Hematopoietic multipotent progenitor cell treated with erythropoietin and hydrocortisone succinate and interleukin-3 and kit ligand, for 6 days (in vitro differentiated cells): ENCODE measurements at regions not wholly inside any gene's neighbourhood (a gene's known extent, or its start where the extent isn't known, plus 50 kb on each side); places are given as distances from the start of the nearest gene placed in this dataset.

Experiments used
- DNase-seq: peaks from one replicate; pipeline ENCODE4 v3.0.0-alpha.2; 2015

DNA sequence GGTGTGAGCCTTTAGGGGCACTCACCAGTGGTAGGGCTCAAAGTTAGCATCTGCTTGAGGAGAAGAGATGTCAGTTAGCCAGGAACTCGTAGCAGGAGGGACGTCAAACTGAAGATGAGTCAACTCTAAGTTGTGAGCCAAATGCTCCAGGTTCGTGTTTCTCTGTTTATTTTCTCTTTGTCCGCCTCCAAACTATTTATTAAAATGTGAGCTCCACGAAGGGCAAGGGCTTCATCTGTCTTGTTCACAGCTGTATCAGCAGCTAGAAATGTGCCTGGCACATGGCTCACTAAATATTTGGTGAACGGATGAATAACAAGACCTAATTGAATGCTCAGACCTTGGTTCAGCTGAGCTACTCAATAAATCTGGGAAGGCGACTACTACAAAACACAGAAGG is 248.9 kb downstream of the BCOR start:
- DNase-seq = no peak

DNA sequence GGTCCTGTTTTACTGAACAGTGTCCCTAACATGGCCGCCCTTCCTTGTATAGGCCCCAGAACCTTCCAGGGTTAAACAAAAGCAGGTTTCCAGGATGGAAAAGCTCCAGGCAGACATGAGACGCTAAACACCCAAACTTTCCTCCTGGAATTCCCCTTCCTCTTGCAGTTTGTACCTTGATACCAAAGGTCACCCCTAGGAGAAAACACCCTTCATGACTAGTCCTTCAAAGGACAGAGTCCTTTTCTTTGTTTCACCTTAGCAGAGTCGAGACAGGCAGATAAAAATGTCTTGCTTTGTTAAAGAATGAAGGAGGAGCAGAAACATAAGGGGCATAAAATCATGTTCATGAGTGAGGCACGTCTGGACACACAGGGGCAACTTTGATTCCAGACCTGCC is 247.5 kb downstream of the BCOR start:
- no peak for DNase-seq

DNA sequence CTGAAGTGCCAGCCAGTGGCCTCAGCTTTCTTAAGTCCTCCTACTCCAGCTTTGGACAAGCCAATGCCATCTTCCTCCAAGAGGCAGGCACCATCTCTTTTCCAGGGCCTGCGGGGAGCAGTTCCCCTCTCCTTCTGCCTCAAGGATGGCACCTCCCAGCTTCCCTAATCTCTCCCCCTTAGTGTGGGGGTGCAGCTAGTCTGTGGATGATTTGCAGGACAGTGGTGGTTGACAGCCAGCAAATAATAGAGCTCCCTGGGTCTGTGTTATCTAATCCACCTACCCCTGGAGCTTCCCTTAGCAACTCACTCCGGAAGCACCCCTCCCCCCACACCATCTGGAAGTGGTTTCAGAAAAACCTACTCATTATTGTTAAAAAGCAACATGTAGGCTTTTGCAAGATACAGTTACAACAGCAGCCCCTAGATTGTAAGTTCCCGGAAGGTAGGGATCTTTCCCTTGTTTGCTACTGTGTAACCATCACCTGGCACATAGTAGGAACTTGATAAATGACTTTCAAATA is 247.1 kb downstream of the BCOR start:
- DNase-seq = peak; percentile 76

DNA sequence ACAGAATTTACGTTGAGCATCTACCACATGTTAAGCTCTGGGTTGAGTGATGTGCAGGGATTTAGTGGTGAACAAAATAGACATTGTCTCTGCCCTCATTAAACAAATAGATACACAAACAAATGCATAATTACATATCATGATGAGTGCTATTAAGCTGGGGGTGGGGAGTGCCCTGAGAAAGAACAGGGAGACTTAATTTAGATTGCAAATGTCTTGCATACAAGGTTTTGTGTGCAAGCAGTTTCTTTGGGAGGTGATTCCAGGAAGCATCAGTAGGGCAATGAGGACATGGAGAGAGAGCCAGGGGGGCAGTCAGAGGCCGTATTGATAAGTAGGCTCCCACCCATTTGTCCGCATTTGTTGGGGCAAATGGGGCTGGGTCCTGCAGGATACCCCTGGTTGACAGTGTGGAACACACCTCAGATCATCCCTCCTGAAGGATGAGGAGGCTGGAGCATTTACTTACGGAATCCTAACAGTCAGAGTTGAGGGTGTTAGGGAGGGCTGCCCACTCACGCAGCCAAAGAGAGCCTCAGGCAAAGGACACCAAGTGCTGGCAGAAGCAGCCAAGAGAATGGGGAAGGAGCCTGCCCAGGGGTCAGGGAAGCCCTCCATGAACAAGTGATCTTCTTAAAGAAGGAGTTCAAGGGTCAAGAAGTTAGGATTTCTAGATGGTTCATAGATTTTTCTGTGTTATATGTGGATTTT is 245.9 kb downstream of the BCOR start:
- DNase-seq = no peak

DNA sequence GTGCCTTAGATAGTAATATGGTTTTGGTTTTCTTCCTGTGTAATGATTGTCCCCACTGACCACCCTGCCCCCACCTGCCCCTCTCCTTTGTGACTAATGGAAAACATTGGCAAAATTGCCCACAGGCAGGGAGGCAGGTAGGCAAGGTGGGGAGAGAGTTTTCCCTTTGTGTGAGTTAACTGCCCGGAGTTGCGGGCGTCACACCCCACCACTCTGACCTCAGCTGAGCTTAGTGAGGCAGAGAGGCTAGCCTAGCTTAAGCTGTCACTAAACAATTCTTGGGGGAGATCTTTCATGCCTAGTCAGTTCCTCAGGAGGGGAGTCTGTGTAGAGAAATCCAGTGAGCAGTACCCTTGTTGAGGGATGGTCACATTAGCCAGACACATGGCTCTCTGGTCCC is 245.3 kb downstream of the BCOR start:
- DNase-seq = no peak

DNA sequence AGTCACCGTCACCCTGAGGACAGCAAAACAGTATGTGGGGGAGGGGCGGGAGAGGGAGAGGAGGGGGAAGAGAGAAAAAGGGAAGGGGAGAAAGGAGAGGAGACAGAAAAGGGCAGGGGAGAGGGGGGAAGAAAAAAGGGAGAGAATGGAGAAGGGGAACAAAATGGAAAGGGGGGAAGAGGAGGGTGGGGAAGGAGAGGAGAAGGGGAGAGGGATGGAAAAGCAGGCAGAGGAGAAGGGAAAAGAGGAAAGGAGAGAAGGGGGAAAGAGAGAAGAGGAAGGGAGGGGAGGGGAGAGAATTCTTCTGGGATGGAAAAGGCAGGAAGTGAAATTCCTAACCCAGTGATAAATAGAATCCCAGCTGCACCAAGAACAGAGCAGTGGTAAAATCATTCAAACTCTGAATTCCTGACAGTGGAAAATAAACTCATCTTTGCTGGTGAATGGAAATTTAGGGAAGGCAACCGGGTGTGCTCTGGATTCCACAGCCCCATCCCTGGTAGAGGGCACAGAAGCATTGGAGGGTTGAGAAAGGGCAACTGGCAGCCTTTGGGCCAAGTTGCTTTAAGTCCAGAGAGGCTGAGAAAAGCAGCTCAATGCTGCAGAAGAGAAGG is 244.2 kb downstream of the BCOR start:
- DNase-seq = no peak

DNA sequence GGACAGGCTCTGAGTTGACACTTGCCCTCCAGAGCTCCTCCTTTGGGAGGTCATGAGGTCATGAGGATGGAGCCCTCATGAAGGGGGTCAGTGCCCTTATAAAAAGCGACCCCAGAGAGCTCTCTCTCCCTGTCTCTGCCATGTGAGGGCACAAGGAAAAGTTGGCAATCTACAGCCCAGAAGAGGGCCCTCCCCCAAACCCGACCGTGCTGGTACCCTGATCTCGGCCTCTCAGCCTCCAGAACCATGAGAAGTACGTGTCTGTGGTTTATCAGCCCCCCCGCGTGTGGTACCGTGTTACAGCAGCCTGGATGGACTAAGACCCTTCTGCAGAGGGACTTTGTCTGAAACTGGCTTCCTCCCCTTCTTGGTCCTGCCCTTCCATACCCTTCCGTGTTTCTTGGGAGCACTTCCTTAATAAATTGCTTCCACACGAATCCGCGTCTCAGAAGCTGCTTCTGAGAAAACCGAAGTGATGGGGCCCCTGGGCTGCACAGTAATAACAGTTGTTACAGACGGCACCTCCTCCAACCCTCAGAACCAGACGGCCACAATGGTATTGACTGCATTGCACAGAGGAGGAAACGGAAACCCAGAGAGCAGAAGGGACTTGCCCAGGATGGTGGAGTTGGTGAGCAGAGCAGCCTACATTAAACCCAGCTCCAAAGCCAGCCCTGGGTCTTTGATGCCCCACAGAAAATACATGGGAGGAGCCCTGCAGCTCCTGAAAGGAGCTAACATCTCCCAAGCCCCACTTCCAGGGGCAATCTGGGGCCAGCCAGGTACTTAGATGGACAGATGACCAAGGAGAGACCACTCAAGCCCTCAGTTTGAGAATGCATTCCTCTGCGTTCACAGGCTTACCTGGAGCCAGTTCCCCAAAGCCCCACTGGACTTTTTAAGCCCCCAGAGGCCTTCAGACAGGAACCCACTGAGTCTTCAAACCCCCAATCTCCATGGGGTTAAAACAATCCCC is 242.7 kb downstream of the BCOR start:
- peak; percentile 50 for DNase-seq

DNA sequence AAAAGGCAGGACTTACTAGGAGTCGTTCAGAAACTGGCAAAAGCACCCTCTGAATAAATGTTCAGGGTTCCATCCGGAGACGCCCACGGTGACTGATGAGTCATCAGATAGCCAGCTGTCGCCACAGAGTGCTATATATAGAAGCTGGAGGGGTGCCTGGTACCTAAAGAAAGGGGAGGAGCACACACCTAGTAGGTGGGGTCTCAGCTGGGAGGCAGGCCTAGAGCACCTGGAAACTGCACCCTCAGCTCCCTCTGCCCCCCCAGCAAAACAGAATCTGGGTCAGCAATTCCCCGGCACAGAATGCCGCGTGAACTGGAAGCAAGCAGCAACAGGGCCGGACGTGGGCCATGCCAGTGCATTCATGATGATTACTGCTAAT is 242.0 kb downstream of the BCOR start:
- DNase-seq = peak; percentile 77

DNA sequence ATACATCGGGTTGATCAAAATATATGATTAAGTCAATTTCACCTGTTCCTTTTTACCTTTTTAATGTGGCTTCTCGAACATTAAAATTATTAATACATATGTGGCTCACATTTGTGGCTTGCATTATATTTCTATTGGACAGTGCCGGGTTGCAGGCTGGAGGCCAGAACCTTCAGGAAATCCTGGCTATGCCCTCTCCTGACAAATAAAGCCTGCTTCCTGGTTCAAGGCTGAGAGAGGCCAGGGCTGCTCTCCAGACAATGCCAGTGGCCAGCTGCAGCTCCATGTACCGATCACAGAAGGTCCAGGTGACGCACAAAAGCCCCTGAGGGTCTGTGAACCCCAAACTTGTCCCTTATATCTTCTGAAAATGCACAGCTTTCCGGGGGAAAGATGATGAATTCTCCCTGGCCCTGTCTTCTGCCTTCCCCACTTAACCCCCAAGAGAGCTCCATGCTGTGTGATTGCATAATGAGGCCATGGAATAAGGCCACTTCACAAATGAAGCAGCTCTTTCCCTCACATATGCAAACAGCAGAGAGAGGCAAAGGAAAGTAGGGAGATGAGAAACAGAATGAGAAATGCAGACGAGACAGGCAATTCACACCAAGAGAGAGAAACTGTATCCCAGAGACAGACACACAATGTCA is 241.2 kb downstream of the BCOR start:
- DNase-seq = no peak

DNA sequence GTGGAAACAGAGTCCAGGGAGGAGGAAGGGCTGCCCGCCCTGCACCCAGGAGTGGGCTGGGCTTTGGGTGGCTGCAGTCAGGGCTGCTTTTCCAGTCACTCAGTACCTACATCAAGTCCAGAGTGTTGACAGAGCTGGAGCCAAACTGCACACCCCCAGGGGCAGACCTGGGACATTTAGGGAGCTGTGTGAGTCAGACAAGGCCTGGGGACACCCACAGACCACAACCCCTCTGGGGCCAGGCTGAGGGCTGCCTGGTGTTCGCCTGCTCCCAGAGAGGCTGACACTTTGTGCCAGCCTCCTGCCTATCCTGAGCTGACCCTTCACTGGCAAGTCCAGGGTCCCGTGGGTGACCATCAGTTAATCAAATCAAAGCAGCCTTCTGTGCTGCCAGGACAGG is 240.0 kb downstream of the BCOR start:
- DNase-seq = no peak

DNA sequence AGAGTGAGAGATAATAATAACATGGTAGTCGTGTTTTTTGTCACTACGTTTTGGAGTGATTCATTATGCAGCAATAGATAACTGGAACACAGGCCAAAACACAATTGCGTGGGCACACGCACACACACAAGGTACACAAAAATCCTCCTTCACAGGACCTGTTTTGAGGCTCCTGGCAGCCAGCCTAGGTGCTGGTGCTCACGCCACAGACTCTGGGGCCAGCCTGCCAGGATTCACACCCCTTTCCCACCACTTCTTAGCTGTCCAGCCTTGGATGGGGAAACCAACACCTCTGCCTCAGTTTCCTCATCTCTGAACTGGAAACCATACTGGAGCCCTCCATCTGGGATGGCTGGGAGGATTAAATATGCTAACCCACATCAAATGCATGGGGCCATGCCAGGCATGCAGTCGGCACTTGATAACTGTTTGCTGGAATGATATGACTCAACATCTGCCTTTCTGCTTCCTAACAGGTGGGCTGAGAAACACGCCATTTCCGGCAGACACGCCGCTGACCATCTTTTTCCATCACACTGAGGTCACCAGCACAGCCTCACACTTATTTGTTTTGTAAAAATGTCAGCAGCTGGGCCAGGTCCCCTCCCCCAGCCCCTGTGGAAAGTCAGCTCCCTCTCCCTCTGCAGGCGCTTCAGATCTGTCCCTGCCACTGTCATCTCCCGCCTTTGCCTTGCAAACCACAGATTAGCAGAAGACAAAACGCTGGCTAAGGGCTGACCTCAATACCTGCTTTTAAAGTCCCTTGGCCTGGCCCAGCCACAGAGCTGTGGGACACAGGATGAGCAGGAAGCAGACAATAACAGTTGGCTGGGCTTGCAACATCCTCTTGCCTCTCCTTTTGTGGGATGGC is 237.5 kb downstream of the BCOR start:
- peak; percentile 59 for DNase-seq

DNA sequence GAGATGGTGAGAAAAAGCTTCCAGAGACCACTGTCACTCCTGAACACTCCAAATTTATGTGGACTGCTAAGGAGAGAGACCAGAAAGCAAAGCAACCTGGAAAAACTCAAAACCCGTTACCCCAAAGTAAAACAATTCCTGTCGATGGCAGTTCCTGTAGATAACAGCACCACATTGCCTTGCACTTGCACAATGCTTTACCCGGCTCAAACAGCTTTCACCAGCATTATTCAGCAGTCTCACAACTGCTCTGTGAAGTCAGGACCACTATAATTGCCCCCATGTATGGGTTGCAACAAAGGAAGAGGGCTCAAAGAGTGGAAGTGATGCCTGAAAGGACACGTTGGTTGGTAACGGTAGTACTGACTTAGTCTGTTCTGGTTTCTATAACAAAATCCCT is 234.8 kb downstream of the BCOR start:
- DNase-seq = peak; percentile 39

DNA sequence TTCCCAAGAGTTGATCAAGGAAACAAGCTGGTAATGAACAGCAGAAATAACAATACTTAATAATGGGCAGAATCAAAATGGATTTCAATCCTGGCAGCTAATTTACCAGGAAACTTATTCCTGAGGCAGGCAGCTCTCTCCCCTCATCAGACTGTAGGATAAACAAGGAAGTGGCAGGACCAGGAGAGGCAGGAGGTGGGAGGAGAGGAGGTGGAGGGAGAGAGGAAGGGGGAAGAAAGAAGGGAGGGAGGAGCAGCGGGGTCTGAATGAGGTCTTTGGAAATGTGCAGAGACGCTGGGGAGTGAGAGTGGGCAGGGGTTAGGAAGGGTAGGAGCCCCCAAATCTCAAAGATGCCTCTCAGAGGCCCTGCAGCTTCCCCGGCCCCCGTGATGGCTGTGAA is 231.5 kb downstream of the BCOR start:
- no peak for DNase-seq

DNA sequence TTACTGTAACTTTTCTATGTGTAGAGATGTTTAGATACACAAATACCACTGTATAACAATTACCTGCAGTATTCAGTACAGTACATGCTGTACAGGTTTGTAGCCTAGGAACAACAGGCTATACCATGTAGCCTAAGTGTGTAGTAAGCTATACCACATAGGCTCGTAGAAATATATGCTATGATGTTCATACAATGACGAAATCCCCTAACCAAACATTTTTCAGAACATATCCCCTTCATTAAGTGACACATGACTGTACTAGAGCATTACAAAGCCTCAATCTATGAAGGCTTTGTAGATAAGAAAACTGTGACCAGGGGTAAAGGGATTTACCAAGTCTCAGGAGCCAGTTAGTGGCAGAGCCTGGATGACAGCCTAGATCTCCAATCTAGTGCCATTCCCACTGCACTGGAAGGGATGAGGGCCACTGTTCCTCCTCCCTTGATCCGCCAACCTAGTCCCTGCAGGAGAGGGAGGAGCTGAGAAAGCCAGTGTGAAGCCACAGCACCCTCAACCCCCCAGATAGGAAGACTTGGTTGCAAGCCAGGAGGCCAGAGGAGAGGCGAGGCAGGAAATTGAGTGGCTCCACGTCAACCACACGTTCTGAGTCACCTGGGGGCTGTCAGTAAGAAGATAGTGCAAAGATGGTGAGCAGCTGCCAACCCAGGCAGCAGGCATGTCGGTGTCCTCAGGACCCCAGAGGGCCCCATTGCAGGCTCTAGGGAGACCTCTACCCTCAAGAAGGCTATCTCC is 227.7 kb downstream of the BCOR start:
- peak; percentile 70 for DNase-seq

DNA sequence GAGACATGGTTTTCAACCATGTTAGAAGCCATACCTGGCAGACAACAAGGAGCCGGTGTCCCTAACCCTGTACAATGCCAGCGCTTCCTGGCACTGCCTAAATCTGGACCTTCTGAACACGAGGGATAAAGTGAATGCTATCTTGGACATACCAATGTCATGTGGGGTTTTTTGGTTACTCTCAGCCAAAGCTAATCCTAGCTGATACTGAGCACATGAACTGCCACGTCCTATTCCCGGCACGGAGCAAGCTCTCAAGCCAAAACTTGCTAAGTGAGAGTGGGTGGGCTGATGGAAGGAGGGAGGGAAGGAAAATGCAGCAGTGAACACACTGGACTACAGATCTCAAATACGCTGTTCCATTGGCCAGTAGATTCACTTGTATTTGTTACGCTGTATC is 226.1 kb downstream of the BCOR start:
- no peak for DNase-seq

DNA sequence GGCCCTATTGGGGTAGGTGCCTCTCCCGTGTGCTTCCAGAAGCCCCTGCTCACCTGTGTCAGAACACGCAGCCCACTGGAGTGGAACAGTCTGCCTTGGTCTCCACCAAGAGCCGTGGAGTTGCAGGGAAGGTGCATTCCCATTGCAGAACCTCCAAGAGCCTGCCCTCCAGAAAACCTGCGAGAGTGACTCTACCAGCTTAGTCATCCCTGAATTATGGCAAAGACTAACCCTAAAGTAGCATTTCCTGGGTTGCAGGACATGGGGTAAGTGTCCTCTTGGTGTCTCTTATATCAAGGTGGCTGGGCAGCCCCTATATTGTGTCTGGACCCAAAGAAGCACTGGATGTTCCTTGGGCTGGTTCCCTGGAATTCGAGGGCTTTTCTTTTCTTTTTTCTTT is 224.6 kb downstream of the BCOR start:
- DNase-seq = no peak

DNA sequence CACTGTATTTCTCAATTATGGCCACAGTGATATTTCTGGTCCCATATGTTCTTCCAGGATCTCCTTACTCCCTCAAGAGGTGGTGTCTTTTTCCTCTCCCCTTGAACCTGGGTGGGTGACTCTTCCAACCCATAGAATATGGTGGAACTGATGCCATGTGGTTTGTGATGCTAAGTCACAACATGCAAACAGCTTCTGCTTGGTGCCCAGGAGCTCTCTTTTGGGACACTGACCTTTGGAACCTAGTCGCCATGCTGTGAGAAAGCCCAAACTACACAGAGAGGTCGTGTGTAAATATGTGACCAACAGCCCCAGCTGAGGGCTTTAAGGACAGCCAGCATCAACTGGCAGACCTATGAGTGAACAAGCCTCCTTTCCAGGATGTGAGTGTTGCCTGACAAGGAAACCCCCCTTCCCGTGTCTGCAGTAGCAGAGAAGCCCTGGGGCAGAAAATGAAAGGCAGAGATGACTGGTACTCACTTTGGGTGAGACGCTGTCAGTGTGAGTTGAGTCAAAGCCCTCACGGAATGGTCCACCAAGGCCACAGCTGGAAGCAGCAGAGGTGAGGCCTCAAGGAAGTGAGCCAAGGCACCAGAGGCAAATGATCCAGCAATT is 223.4 kb downstream of the BCOR start:
- no peak for DNase-seq

DNA sequence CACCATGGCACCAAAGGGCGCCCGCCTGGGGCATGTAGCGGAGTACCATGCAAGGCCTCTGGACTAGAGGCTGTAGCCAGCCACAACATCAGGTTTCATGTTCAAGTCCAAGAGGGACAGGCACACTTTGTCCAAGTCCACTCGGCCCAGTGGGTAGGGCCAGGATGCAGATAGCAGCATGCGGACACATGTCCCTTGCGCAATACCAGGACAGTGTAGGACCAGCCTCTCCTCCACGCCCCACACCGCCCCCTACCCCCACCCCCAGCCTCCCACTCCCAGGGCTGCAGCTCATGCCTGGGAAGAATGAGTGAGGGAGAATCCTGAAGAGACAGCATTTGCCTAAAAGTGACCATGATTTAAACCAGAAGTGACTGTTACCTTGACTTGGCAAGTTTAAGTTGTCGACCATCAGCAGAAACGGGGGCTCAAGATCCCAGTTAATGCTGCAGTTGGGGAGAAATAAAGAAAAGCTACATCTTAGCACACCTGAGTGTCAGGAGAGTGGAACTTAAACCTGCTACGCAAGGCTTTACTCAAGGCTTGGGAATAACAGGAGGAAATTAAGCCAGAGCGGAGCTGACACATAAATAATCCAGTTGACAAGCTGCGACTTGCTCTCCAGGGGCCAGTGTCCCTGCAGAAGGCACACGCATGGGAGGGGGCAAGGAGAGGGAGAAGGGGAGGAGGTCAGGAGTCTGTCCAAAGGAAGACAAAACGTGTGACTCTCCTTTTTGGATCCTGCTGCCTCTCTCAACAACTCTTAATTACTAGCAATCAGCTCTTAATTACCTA is 221.7 kb downstream of the BCOR start:
- DNase-seq = no peak

DNA sequence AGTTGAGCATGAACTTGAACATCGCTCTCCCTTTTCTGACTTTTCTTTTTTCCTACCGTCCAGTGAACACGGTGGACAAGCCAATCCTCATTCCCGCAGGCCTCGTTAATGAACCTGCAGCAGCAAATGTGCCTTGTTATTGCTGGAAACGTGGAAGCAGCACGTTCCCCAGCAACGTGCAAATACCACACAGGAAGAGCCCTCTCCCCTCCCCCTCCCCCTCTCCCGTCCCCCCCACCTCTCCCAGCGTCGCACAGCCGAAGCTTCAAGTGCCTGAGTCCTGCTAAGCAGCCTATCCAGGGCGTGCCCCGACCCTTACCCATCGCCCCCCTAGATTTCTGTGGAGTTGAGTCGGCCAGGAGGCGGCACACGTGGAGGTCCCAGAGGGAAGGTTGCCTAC is 219.9 kb downstream of the BCOR start:
- no peak for DNase-seq

DNA sequence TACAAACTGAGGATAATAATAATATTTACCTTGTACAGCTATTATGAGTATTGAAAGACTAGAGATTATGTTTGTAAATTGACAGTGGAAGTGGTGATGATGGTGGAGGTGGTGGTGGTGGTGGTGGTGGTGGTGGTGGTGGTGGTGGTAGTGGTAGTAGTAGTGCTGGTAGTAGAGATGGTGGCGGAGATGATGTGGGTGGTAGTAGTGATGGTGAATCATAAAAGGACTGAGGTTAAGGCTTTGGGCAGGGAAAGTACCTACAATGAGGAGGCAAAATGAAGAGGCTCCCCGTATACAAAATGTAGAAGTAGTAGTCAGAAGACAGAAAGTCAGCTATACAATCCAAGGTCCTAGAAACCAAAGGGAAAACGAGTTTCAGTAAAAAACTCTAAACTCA is 214.1 kb downstream of the BCOR start:
- DNase-seq = no peak
